Progenitor cell of endocrine pancreas (in vitro differentiated cells): ENCODE measurements at regions not wholly inside any gene's neighbourhood (a gene's known extent, or its start where the extent isn't known, plus 50 kb on each side); places are given as distances from the start of the nearest gene placed in this dataset.

ENCODE experiments used
- DNase-seq: peaks from one replicate; pipeline ENCODE4 v3.0.0; 2021; ENCODE audit warnings: low spot score; ENCODE audit not compliant: unreplicated experiment
- H3K27ac Mint-ChIP-seq: 2 replicates; pipeline ENCODE4 v1.8.0; 2021; ENCODE audit warnings: mild to moderate bottlenecking, moderate library complexity, mixed read lengths
- H3K27me3 Mint-ChIP-seq: 2 replicates; pipeline ENCODE4 v1.8.0; 2021; ENCODE audit warnings: mixed read lengths
- H3K36me3 Mint-ChIP-seq: 2 replicates; pipeline ENCODE4 v1.8.0; 2022; ENCODE audit warnings: mixed read lengths; ENCODE audit not compliant: insufficient read depth
- H3K4me1 Mint-ChIP-seq: 2 replicates; pipeline ENCODE4 v1.8.0; 2021; ENCODE audit warnings: low read depth, mixed read lengths
- H3K4me3 Mint-ChIP-seq: 2 replicates; pipeline ENCODE4 v1.8.0; 2021; ENCODE audit warnings: low read depth, mild to moderate bottlenecking, moderate library complexity, mixed read lengths
- H3K9me3 Mint-ChIP-seq: 2 replicates; pipeline ENCODE4 v1.8.0; 2021; ENCODE audit warnings: low read depth, mixed read lengths
- CTCF ChIP-seq: fragments of 200-600 bp; sonication (generic); IDR thresholded peaks from one replicate; pipeline ENCODE4 v1.5.0; 2021; ENCODE audit warnings: antibody characterized with exemption, mild to moderate bottlenecking; ENCODE audit not compliant: unreplicated experiment

- H3K36me3 Mint-ChIP-seq, result no peaks in the 10 kb centered on the region
- no peak overlapping the region for H3K27ac Mint-ChIP-seq
- TF ChIP-seq CTCF, result no peak
- peaks cover 5% of the 10 kb centered on the region for H3K9me3 Mint-ChIP-seq
- DNase-seq, result no peak
- H3K4me3 Mint-ChIP-seq, result no peak overlapping the region
- H3K4me1 Mint-ChIP-seq, result peaks cover 9% of the 10 kb centered on the region
- no peaks in the 10 kb centered on the region for H3K27me3 Mint-ChIP-seq
Measured at GRCh38 chr2:59076079-59076619, 835.0 kb upstream of the FANCL start.

- DNase-seq, result no peak
- no peak for TF ChIP-seq CTCF
- H3K36me3 Mint-ChIP-seq, result no peaks in the 10 kb centered on the region
- no peaks in the 10 kb centered on the region for H3K27me3 Mint-ChIP-seq
- peaks cover 9% of the 10 kb centered on the region for H3K4me1 Mint-ChIP-seq
- no peak overlapping the region for H3K27ac Mint-ChIP-seq
- no peak overlapping the region for H3K4me3 Mint-ChIP-seq
- H3K9me3 Mint-ChIP-seq, result peaks cover 7% of the 10 kb centered on the region
Measured at GRCh38 chr2:59074071-59074470, 832.9 kb upstream of the FANCL start.

GRCh38 chr2:59073286-59073685, 832.2 kb upstream of the FANCL start:
- Mint-ChIP-seq H3K9me3 (peaks cover 7% of the 10 kb centered on the region), H3K4me1 (peaks cover 9% of the 10 kb centered on the region), H3K4me3 (no peak overlapping the region), H3K27ac (no peak overlapping the region), H3K36me3 (no peaks in the 10 kb centered on the region), H3K27me3 (no peaks in the 10 kb centered on the region)
- DNase-seq, result no peak
- TF ChIP-seq CTCF, result no peak

- TF ChIP-seq CTCF, result no peak
- Mint-ChIP-seq H3K4me1 (peaks cover 6% of the 10 kb centered on the region), H3K4me3 (no peak overlapping the region), H3K9me3 (peaks cover 15% of the 10 kb centered on the region), H3K27me3 (no peaks in the 10 kb centered on the region), H3K27ac (no peak overlapping the region), H3K36me3 (no peaks in the 10 kb centered on the region)
- DNase-seq, result no peak
Measured at GRCh38 chr2:59068255-59068654, 827.1 kb upstream of the FANCL start.

GRCh38 chr2:59066787-59067399, 825.8 kb upstream of the FANCL start:
- Mint-ChIP-seq H3K27me3 (no peaks in the 10 kb centered on the region), H3K27ac (no peak overlapping the region), H3K4me3 (no peak overlapping the region), H3K4me1 (peaks cover 3% of the 10 kb centered on the region), H3K9me3 (peaks cover 11% of the 10 kb centered on the region), H3K36me3 (no peaks in the 10 kb centered on the region)
- no peak for DNase-seq
- TF ChIP-seq CTCF, result no peak
